ENCODE measurements at regions not wholly inside any gene's neighbourhood (a gene's known extent, or its start where the extent isn't known, plus 50 kb on each side); places are given as distances from the start of the nearest gene placed in this dataset.
A peak's percentile ranks its signal among the peaks of the same experiment; 100 is the strongest.
"Not testable (repeated sequence)": the region's sequence is repeated elsewhere in the genome, so short reads cannot be mapped to it uniquely, and the experiment has no call there.

- no peak for DNase-seq (ENCODE audit: missing footprints)
- ATAC-seq: no peak
- intact Hi-C loops (cut with DNase I): loop anchor here (5.0 kb wide), 1 partner anchor 334 kb away; the partner anchor contains the start of gene GJA1
These were observed 335.5 kb downstream of the GJA1 start for GRCh38 chr6:121770943-121771342.

DNA sequence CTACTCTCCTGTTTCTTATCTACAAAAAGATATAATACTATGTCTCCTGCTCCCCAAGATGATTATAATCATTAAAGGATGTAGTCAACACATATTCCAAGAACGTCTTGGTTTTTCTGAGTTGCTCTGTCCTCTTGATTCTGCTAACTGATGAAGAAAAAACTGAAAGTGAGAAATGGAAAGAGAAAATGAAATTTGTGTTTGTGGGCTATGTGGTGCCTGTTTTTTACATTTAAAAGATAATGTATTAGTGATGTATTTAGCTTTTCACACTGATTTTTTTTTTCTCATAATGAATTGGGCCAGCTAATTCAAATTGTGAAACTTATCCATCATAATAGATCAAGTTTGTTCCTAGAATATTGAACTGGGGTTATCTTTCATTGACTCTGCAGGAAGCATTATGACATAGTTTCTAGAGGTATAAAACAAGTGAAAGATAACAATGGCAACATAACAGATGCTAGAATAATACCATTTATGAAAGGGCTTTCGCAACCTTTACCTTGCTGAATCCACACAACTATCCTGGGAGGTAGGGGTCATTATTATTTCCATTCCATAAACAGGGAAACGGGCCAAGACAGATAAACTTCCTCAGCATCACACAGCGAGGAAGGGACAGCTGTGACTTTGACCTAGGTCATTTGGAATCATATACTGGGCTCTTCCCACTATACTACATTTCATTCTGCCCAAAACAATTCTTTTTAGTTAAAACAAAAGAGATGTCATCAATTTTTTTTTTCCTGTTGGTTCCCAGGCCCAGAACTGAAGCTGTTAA, 336.7 kb downstream of the GJA1 start:
- intact Hi-C loops (cut with DNase I): loop anchor here (5.0 kb wide), 1 partner anchor 335 kb away; the partner anchor contains the start of gene GJA1
- ATAC-seq (no peak), DNase-seq (ENCODE audit: missing footprints) (no peak)

DNA sequence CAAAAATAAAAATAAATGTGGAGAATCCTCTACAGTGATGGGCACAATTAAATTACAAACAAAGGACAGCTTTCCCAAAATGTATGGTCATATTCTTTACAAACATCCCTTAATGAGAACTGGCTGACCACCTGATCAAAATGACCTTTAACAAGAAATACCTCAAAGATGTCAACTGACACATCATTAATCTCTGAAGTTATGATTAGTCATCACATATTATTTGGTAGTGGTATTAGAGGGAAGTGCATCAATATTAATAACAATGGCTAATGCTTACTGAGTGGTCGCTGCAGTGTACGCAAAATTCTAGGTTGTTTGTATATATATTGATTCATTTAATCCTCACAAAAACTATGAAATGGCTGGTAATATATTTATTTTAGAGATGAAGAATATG, 340.6 kb downstream of the GJA1 start:
- intact Hi-C loops (cut with DNase I): no loop called here

DNA sequence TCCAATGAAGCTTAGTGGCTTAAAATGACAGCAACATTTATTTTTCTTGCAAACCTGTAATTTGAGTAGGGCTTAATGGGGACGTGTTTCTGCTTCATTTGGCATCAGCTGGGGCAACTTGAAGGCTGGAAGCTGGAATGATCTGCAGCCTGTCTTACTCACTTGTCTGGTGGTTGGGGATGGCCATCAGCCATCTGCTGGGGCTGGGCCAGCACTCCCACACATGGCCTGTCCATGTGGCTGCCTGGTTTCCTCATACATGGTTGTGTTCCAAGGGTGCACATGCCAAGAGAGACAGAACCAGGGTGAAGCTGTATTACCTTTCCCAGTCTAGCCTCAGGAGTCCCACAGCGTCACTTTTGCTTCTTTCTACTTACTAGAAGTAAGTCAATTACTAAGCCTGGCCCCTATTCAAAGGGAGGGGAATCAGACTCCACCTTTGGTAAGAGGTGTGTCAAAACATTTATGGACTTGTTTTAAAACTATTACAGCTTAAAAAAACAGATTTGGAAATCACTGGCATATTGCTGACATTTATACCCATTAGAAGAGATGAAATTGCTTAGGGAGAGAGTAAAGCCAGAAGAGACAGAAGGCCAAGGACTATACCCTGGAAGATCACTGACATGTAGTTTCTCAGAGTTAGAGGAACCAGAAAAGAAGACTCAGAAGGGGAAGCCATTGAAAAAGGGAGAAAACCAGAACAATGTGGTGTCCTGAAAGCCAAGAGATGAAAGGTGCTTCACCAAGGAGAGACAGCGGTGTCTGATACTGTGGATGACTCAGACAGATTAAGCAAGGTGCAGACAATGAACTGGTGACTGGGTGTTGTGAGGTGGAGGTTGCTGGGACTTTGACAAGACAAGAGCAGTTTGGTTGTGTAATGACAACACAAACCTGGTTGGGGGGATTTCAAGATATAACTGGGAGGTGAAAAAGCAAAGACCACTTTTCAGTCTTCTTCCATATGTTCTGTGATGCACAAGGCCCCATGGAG, 345.2 kb downstream of the GJA1 start:
- intact Hi-C loops (cut with DNase I): loop anchor here (2.0 kb wide), 1 partner anchor 58 kb away; no protein-coding TSS in a partner anchor
- DNase-seq (ENCODE audit: missing footprints): peak; percentile 80
- ATAC-seq: peak; percentile 94

More for the DNA sequence above, 340.6 kb downstream of the GJA1 start:
- DNase-seq (ENCODE audit: missing footprints) (no peak), ATAC-seq (no peak)

DNA sequence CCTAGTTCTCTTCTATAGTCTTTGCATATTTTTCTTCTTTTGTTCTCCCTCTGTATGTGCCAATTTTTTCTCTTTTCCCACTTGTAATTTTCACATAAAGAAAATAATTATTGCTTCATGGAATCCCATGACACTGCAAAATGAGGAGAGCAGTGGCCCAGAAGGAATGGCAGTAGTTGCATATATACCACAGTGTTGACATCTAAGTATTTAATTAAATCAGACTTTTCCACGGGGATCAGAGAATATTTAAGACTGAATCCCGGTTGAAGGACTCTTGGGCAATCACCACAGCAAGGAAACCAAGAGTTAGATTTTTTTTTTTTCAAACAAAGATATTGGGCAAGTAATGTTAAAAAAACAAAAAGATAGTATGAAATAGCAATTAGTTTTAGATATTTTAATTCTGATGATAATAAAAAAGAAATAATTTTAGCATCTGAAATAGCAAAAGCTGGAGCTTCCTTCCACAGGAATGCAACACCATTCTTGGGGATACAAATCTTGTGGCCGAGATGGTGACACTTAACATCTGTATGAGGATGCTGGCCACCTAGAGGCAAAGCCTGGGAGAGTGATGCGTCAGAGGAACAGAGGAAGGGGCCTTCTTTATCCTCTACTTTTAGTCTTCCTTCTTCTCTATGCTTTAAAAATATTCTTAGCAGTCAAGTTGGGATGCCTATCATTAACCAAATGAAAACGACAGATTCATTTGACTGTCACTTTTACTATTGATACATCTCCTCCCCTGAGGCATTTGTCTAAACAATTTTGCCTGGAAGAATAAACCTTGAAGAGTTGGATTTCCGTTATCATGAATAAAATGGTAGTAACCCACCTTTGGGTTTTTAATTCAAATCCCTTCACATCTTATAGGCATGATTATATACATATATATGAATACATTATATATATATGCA, 356.2 kb downstream of the GJA1 start:
- ATAC-seq (no peak), DNase-seq (ENCODE audit: missing footprints) (no peak)
- intact Hi-C loops (cut with DNase I): no loop called here

GRCh38 chr6:121794630-121795029, 359.2 kb downstream of the GJA1 start:
- intact Hi-C loops (cut with DNase I): no loop called here
- ATAC-seq (no peak), DNase-seq (ENCODE audit: missing footprints) (no peak)

DNA sequence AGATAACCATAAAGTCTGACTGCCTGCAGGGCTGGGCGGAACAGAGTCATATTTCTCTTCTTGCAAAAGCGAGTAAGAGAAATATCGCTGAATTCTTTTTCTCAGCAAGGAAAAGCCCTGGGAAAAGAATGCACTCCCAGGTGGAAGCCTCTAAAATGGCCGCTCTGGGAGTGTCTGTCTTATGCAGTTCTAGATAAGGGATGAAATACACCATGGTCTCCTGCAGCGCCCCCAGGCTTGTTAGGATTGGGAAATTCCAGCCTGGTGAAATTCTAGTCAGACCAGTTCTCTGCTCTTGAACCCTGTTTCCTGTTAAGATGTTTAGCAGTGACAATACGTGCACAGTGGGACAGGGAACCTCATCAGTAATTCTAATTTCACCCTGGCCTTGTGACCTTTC, 362.2 kb downstream of the GJA1 start:
- DNase-seq (ENCODE audit: missing footprints); ATAC-seq; intact Hi-C loops (cut with DNase I): not testable (repeated sequence)

DNA sequence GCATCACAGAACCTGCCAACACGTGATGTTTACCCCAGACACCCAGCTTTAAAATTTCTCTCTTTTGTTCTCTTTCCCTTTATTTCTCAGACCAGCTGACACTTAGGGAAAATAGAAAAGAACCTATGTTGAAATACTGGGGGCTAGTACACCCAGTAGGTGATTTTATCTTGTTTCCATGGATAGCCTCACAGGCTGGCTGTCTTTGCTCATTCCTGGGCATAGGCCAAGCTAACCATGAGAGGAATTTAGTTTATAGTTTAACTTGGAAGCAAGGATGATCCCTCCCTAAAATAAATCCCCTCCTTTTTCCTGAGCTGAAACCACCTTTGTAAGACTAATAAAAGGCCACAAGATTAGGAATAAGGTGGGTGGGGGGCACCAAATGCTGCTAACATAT, 362.7 kb downstream of the GJA1 start:
- ATAC-seq; DNase-seq (ENCODE audit: missing footprints); intact Hi-C loops (cut with DNase I): not testable (repeated sequence)

DNA sequence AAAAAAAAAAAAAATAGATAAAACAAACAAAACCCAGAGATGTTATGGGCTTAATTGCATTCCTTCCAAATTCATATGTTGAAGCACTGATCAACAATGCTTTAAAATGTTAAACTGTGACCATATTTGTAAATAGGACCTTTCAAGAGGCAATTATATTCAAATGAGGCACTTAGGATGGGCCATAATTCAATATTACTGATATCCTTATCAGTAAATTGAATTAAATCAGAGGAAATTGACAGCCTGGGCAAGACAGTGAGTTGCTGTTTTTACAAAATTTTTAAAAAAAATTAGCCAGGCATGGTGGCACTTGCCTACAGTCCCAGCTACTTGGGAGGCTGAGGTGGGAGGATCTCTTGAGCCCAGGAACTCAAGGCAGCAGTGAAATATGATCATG, 364.1 kb downstream of the GJA1 start:
- intact Hi-C loops (cut with DNase I): no loop called here
- DNase-seq (ENCODE audit: missing footprints) (no peak), ATAC-seq (no peak)

GRCh38 chr6:121800047-121800446, 364.6 kb downstream of the GJA1 start:
- ATAC-seq: no peak
- no peak for DNase-seq (ENCODE audit: missing footprints)
- intact Hi-C loops (cut with DNase I): no loop called here

DNA sequence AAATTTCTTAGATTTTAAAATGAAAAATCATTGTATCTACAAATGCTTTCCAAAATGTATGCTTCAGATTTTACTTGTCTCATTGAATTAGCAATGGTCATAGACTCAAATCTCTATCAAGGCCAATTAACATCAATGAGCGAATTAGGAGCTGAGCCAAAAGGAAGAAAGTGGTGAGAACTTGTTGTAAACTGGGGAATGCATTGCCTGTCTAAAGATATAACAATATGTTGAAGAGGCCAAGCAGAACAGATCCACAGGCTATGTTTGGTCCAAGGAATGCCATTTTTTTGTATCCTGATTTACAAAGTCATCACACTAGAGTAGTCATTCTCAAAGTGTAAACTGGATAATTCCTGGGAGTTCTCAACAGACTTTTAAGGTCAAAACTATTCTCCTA, 370.7 kb downstream of the GJA1 start:
- ATAC-seq: no peak
- no peak for DNase-seq (ENCODE audit: missing footprints)
- intact Hi-C loops (cut with DNase I): no loop called here

- ATAC-seq (no peak), DNase-seq (ENCODE audit: missing footprints) (no peak)
- intact Hi-C loops (cut with DNase I): no loop called here
These were observed 373.8 kb downstream of the GJA1 start for GRCh38 chr6:121809211-121809610.

GRCh38 chr6:121810158-121811032, 374.9 kb downstream of the GJA1 start:
- DNase-seq (ENCODE audit: missing footprints) (no peak), ATAC-seq (no peak)
- intact Hi-C loops (cut with DNase I): no loop called here

DNA sequence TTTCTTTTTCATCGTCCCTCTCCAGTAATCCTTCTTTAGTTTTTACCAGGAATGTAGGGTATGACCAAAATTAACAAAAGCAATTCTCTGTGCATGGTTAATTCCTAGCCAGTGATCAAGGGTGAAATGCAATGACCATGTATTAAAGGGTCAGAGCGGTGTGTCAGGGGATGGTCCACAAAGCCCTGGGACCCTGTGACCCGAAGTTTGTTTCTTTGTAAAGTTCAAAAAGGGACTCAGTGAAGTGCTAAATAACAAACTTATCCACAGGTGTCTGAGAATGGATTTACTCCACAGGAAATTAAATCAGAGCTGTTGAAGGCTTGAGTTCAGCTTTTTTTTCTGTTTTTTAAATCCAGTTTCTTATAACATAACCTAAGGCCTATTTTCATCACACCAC, 375.7 kb downstream of the GJA1 start:
- DNase-seq (ENCODE audit: missing footprints): no peak
- intact Hi-C loops (cut with DNase I): no loop called here
- ATAC-seq: no peak

GRCh38 chr6:121816361-121816760, 380.9 kb downstream of the GJA1 start:
- ATAC-seq (no peak), DNase-seq (ENCODE audit: missing footprints) (no peak)
- intact Hi-C loops (cut with DNase I): no loop called here

DNA sequence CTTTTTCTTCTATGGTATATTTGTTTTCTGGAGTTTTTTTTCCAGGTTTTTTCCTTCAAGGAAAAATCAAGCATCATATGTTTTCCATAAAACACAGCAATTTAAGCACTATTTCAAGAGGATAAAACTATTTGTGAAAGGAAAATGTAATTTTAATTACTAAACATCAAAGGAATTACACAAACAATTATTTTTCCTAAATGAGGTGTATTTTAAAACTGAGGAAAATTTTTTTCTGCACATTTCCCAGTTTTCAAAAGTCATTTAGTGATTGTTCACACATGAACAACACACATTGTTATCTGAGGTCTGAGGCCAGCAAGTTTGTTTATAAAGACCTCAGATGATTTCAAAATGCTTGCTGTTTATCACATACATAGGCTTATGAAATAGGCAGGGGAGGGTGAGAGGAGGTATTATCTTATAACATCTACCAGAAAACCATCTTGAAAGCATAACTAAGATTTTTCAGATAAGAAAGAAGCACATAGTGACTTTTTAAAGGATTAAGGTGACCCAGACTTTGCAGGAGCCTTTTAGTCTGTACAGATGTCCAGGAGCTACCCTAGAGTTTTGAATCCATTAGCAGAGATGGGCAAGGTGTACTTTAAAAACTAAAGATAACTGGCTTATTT, 381.6 kb downstream of the GJA1 start:
- intact Hi-C loops (cut with DNase I): no loop called here
- no peak for ATAC-seq
- DNase-seq (ENCODE audit: missing footprints): no peak

DNA sequence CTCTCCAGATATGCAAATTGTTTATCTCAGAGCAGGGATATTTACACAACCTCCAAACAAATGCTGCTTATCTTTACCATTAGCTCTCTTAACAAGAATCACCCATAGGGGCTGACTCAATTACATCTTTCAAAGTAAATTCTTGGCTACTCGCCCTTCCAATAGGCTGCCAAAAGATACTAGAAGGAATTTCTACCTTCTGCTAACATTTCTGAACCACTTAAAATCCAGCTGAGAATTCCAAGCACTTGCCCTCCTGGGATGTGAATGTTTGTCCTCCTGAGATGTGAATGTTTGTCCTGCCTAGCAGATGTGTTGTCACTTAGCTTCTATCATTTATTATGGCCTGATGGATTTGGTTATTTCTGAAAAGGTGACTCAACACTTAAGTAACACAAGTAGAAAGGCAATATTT, 388.0 kb downstream of the GJA1 start:
- intact Hi-C loops (cut with DNase I): no loop called here
- no peak for DNase-seq (ENCODE audit: missing footprints)
- no peak for ATAC-seq
